CD4-positive, alpha-beta T cell treated with Interleukin-4 for 1 hour (primary cell): ENCODE measurements at regions not wholly inside any gene's neighbourhood (a gene's known extent, or its start where the extent isn't known, plus 50 kb on each side); places are given as distances from the start of the nearest gene placed in this dataset.

Source experiments
- DNase-seq, 2 donors: peaks; one replicate each; pipeline ENCODE4 v3.0.0-alpha.2; 2020 to 2022

GRCh38 chr2:217149087-217149660, 289.3 kb upstream of the TNP1 start:
- DNase-seq: no peak

- no peak for DNase-seq
These were observed 288.0 kb upstream of the TNP1 start for GRCh38 chr2:217147818-217148217.

GRCh38 chr2:217146956-217147355, 287.1 kb upstream of the TNP1 start:
- DNase-seq: no peak

GRCh38 chr2:217142649-217143266, 282.9 kb upstream of the TNP1 start:
- no peak for DNase-seq

GRCh38 chr2:217138284-217138683, 278.4 kb upstream of the TNP1 start:
- no peak for DNase-seq

- no peak for DNase-seq
These were observed 267.9 kb upstream of the TNP1 start for GRCh38 chr2:217127744-217128143.

GRCh38 chr2:217125014-217125413, 265.1 kb upstream of the TNP1 start:
- DNase-seq: no peak

- no peak for DNase-seq
These were observed 264.2 kb upstream of the TNP1 start for GRCh38 chr2:217124050-217124449.

- no peak for DNase-seq
These were observed 261.7 kb upstream of the TNP1 start for GRCh38 chr2:217121565-217121964.

- DNase-seq: no peak
These were observed 260.6 kb upstream of the TNP1 start for GRCh38 chr2:217120429-217120828.

- no peak for DNase-seq
These were observed 258.9 kb upstream of the TNP1 start for GRCh38 chr2:217118559-217119284.

GRCh38 chr2:217117523-217117922, 257.7 kb upstream of the TNP1 start:
- no peak for DNase-seq

GRCh38 chr2:217116610-217117009, 256.7 kb upstream of the TNP1 start:
- DNase-seq: no peak

GRCh38 chr2:217114117-217114516, 254.3 kb upstream of the TNP1 start:
- DNase-seq: no peak

- DNase-seq: no peak
These were observed 253.6 kb upstream of the TNP1 start for GRCh38 chr2:217113491-217113890.

- DNase-seq: no peak
These were observed 250.7 kb upstream of the TNP1 start for GRCh38 chr2:217110550-217110949.

GRCh38 chr2:217108575-217109027, 248.7 kb upstream of the TNP1 start:
- no peak for DNase-seq

- no peak for DNase-seq
These were observed 248.2 kb upstream of the TNP1 start for GRCh38 chr2:217108086-217108485.

- DNase-seq: no peak
These were observed 247.6 kb upstream of the TNP1 start for GRCh38 chr2:217107480-217107879.

- no peak for DNase-seq
These were observed 246.8 kb upstream of the TNP1 start for GRCh38 chr2:217106650-217107014.

- no peak for DNase-seq
These were observed 246.1 kb upstream of the TNP1 start for GRCh38 chr2:217105733-217106649.

GRCh38 chr2:217103752-217104545, 244.1 kb upstream of the TNP1 start:
- no peak for DNase-seq
